ENCODE measurements at regions not wholly inside any gene's neighbourhood (a gene's known extent, or its start where the extent isn't known, plus 50 kb on each side); places are given as distances from the start of the nearest gene placed in this dataset.

DNA sequence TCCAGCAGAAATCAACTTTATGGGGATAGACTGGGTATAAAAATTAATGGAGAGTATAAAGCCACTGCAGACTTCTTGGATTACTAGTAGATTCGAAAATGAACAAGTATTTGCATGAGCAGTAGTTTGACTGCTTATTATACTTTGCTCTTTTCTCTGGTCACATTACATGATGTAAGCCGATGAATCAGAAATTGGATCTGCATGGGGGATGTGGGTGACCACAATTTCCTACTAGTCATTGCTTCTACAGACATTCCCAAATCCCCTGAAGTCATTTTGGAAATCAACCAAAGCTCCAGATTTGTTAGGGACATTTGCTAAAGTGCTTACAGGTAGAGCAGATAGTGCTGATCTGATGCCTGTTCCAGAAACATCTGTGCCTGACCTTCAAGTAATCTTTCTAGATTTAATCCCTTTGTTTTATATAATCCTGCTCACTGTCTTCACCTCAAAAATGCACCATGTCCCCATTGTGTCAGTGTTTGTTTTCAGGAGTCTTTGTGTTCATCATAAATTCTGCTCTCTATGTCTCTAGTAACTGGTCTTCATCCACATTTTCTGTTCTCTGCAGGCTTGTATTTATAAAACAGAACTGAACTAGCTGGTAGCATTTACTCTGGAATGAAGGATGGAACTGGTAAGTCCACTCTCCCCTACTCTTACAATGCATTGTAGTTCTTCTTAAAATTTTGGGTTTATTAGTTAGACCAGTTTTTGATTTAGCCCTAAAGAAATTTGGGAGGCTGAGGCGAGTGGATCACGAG, 201.5 kb upstream of the CSNK1A1L start:
- TF ChIP-seq POLR2A (IDR thresholded peaks at IDR 0.05; ENCODE audit: low read length) (no peak), GATA1 (IDR thresholded peaks at IDR 0.05; ENCODE audit: low read depth, low read length) (no peak)
